ENCODE measurements at regions not wholly inside any gene's neighbourhood (a gene's known extent, or its start where the extent isn't known, plus 50 kb on each side); places are given as distances from the start of the nearest gene placed in this dataset.
"Not testable (repeated sequence)": the region's sequence is repeated elsewhere in the genome, so short reads cannot be mapped to it uniquely, and the experiment has no call there.

GRCh38 chr10:35263827-35264226 lies 72.5 kb upstream of the CCNY start:
- H3K27me3 Mint-ChIP-seq; H3K27ac ChIP-seq (ENCODE audit: insufficient read depth, low read length, poor library complexity, severe bottlenecking); H3K27me3 ChIP-seq (ENCODE audit: control insufficient read depth, insufficient read depth, low read length); DNase-seq; H3K9me3 ChIP-seq (ENCODE audit: control insufficient read depth in 2 of 2, low read length in 2 of 2); H3K9me3 Mint-ChIP-seq; H3K27ac Mint-ChIP-seq; H3K4me1 Mint-ChIP-seq; H3K4me3 Mint-ChIP-seq; H3K4me3 ChIP-seq (ENCODE audit: low read depth, low read length); H3K36me3 Mint-ChIP-seq; H3K4me1 ChIP-seq (ENCODE audit: control insufficient read depth, insufficient read depth, low read length, poor library complexity, severe bottlenecking); ATAC-seq (ENCODE audit: low read depth in 2 of 2); H3K36me3 ChIP-seq (ENCODE audit: control insufficient read depth, insufficient read depth, low read length): not testable (repeated sequence)

DNA sequence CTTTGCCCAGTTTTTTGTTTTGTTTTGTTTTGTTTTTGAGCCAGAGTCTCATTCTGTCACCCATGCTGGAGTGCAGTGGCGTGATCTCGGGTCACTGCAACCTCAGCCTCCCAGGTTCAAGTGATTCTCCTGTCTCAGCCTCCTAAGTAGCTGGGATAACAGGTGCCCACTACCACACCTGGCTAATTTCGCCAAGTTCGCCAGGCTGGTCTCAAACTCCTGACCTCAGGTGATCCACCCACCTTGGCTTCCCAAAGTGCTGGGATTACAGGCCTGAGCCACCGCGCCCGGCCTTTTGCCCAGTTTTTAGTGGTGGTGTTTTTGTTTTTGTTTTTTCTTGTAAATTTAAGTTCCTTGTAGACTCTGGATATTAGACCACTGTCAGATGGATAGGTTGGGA lies 71.7 kb upstream of the CCNY start:
- H3K9me3 ChIP-seq (ENCODE audit: control insufficient read depth in 2 of 2, low read length in 2 of 2); H3K9me3 Mint-ChIP-seq; H3K4me3 Mint-ChIP-seq; ATAC-seq (ENCODE audit: low read depth in 2 of 2); H3K36me3 ChIP-seq (ENCODE audit: control insufficient read depth, insufficient read depth, low read length); H3K27me3 Mint-ChIP-seq; H3K36me3 Mint-ChIP-seq; H3K27ac ChIP-seq (ENCODE audit: insufficient read depth, low read length, poor library complexity, severe bottlenecking); H3K4me1 ChIP-seq (ENCODE audit: control insufficient read depth, insufficient read depth, low read length, poor library complexity, severe bottlenecking); H3K4me1 Mint-ChIP-seq; H3K27me3 ChIP-seq (ENCODE audit: control insufficient read depth, insufficient read depth, low read length); H3K27ac Mint-ChIP-seq; DNase-seq; H3K4me3 ChIP-seq (ENCODE audit: low read depth, low read length): not testable (repeated sequence)

DNA sequence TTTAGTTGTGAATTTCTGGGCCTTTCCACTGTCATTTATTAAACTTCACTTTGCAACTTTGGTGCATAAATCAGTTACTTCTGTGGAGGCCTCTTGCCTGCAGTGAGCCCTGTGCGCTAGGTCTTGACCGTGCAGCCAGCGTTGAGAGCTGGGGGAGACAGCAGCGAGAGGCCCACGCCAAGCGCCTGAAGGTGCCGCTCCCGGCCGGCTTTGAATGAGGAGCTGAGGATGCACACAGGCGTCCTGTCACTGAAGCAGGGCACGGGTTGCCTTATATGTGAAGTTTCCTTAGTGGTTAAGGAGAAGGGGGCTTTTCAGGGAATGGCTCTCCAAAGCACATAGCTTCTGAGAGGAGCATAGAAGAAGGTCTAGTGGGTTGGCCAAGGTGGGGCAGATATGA lies 70.9 kb upstream of the CCNY start:
- Histone ChIP-seq H3K27me3 (ENCODE audit: control insufficient read depth, insufficient read depth, low read length) (no peaks in the 10 kb centered on the region), H3K27ac (ENCODE audit: insufficient read depth, low read length, poor library complexity, severe bottlenecking) (no peak overlapping the region), H3K36me3 (ENCODE audit: control insufficient read depth, insufficient read depth, low read length) (no peaks in the 10 kb centered on the region), H3K4me1 (ENCODE audit: control insufficient read depth, insufficient read depth, low read length, poor library complexity, severe bottlenecking) (no peaks in the 10 kb centered on the region), H3K4me3 (ENCODE audit: low read depth, low read length) (no peak overlapping the region), H3K9me3 (ENCODE audit: control insufficient read depth in 2 of 2, low read length in 2 of 2) (no peaks in the 10 kb centered on the region)
- DNase-seq (no peak), ATAC-seq (ENCODE audit: low read depth in 2 of 2) (no peak)
- H3K27ac Mint-ChIP-seq = no peak overlapping the region
- peaks cover 0 to 4% (median 0%) of the 10 kb centered on the region in 7 donors for H3K9me3 Mint-ChIP-seq
- H3K4me3 Mint-ChIP-seq = no peak overlapping the region
- H3K4me1 Mint-ChIP-seq = peaks cover 0 to 4% (median 2%) of the 10 kb centered on the region in 4 donors
- no peaks in the 10 kb centered on the region for H3K27me3 Mint-ChIP-seq
- H3K36me3 Mint-ChIP-seq = no peaks in the 10 kb centered on the region

DNA sequence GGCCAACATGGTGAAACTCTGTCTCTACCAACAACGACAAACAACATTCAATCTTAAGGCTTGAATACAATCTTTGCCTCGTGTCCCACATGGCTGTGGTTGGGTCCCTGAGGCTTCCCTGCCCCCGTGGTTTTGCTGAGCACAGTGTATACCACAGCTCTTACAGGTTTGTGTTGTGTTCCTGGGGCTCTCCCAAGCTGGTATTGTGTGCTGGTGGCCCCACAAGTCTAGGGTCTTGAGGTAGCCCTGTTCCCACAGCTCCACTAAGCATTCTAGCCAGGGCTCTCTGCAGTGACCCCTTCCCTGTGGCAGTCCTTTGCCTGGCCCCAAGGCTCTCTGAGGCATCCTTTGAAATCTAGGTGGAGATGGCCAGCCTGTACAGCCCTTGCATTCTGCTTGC lies 68.0 kb upstream of the CCNY start:
- H3K9me3 Mint-ChIP-seq = peaks cover 0 to 7% (median 2%) of the 10 kb centered on the region in 7 donors
- DNase-seq (no peak), ATAC-seq (ENCODE audit: low read depth in 2 of 2) (no peak)
- no peaks in the 10 kb centered on the region for H3K27me3 ChIP-seq (ENCODE audit: control insufficient read depth, insufficient read depth, low read length)
- no peak overlapping the region for H3K4me3 Mint-ChIP-seq
- no peak overlapping the region for H3K27ac Mint-ChIP-seq
- peaks cover 3% of the 10 kb centered on the region for H3K36me3 Mint-ChIP-seq
- peaks cover under 1% of the 10 kb centered on the region for H3K27me3 Mint-ChIP-seq
- no peaks in the 10 kb centered on the region for H3K36me3 ChIP-seq (ENCODE audit: control insufficient read depth, insufficient read depth, low read length)
- H3K9me3 ChIP-seq (ENCODE audit: control insufficient read depth in 2 of 2, low read length in 2 of 2) = no peaks in the 10 kb centered on the region
- no peak overlapping the region for H3K27ac ChIP-seq (ENCODE audit: insufficient read depth, low read length, poor library complexity, severe bottlenecking)
- peaks cover 0 to 4% (median 2%) of the 10 kb centered on the region in 4 donors for H3K4me1 Mint-ChIP-seq
- H3K4me1 ChIP-seq (ENCODE audit: control insufficient read depth, insufficient read depth, low read length, poor library complexity, severe bottlenecking) = no peaks in the 10 kb centered on the region
- no peak overlapping the region for H3K4me3 ChIP-seq (ENCODE audit: low read depth, low read length)

DNA sequence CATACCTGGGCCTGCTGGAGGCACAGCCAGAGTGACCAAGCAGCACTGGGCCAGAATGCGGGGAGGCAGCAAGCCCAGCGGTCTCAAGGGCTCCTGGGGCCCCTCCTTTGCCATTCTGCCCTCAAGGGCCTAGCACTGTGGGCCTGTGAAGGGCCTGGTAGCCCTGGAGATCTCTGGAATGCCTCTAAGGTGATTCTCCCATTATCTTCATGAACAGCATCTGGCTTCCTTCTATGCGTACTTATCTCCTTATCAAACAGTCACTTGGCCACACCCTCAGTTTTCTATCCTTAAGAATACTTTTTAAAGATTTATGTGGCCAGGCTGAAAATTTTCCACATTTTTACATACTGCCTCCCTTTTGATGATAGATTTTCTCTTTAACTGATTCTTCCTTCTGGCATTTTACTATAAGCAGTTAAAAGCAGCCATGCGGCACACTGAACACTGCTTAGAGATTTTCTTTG lies 67.5 kb upstream of the CCNY start:
- Histone ChIP-seq H3K4me3 (ENCODE audit: low read depth, low read length) (no peak overlapping the region), H3K4me1 (ENCODE audit: control insufficient read depth, insufficient read depth, low read length, poor library complexity, severe bottlenecking) (no peaks in the 10 kb centered on the region), H3K36me3 (ENCODE audit: control insufficient read depth, insufficient read depth, low read length) (no peaks in the 10 kb centered on the region), H3K27ac (ENCODE audit: insufficient read depth, low read length, poor library complexity, severe bottlenecking) (no peak overlapping the region), H3K9me3 (ENCODE audit: control insufficient read depth in 2 of 2, low read length in 2 of 2) (no peaks in the 10 kb centered on the region), H3K27me3 (ENCODE audit: control insufficient read depth, insufficient read depth, low read length) (no peaks in the 10 kb centered on the region)
- no peak overlapping the region for H3K4me3 Mint-ChIP-seq
- H3K9me3 Mint-ChIP-seq = peaks cover 0 to 6% (median 2%) of the 10 kb centered on the region in 7 donors
- no peak overlapping the region for H3K27ac Mint-ChIP-seq
- no peak for ATAC-seq (ENCODE audit: low read depth in 2 of 2)
- H3K36me3 Mint-ChIP-seq = peaks cover 3% of the 10 kb centered on the region
- peaks cover 0 to 4% (median 2%) of the 10 kb centered on the region in 4 donors for H3K4me1 Mint-ChIP-seq
- peaks cover 5% of the 10 kb centered on the region for H3K27me3 Mint-ChIP-seq
- no peak for DNase-seq

- Mint-ChIP-seq H3K27me3 (peaks cover 7% of the 10 kb centered on the region), H3K4me3 (no peak overlapping the region), H3K9me3 (peaks cover 0 to 8% (median 1%) of the 10 kb centered on the region in 7 donors), H3K4me1 (peaks cover 0 to 4% (median 2%) of the 10 kb centered on the region in 4 donors), H3K36me3 (peaks cover 3% of the 10 kb centered on the region), H3K27ac (no peak overlapping the region)
- H3K4me1 ChIP-seq (ENCODE audit: control insufficient read depth, insufficient read depth, low read length, poor library complexity, severe bottlenecking) = no peaks in the 10 kb centered on the region
- H3K27me3 ChIP-seq (ENCODE audit: control insufficient read depth, insufficient read depth, low read length) = peaks cover 2% of the 10 kb centered on the region
- DNase-seq (no peak), ATAC-seq (ENCODE audit: low read depth in 2 of 2) (no peak)
- no peaks in the 10 kb centered on the region for H3K36me3 ChIP-seq (ENCODE audit: control insufficient read depth, insufficient read depth, low read length)
- H3K4me3 ChIP-seq (ENCODE audit: low read depth, low read length) = no peak overlapping the region
- H3K27ac ChIP-seq (ENCODE audit: insufficient read depth, low read length, poor library complexity, severe bottlenecking) = no peak overlapping the region
- no peaks in the 10 kb centered on the region for H3K9me3 ChIP-seq (ENCODE audit: control insufficient read depth in 2 of 2, low read length in 2 of 2)
Observed at GRCh38 chr10:35270100-35270499, 66.2 kb upstream of the CCNY start.

DNA sequence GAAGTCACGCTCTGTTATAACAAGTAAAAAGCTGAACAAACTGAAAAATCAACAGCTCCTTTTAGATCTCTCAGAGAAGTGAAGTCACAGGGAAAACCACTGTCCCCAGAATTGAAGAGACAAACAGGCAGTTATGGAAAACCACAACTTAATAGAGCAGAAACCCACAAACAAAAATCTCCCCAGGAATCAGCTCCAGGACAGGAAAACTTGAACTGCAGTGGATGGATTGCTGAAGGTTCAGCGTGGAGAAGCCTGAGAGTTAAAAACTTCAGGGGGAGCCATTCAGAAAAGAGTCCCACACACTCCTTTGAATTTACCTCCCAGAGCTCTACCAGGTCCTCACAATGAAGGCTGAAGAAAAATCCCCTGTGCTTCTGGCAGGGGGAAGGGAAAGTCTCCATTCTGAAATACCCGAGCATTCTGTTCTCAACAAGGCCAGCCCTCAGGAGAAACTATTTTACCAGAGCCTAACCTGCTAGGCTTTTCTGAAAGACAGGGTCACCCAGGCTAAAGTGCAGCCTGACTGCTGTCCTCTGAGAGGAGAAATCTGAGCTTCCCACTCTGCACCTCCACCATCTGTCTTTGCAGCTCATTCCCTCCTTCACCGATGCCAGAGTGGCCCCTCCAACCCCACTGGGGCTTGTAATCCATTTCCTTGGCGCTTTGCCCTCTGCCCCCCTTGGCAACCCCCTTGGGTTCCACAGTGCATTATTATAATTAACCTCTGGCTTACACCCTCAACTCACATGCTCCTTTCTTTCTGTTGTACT lies 65.0 kb upstream of the CCNY start:
- Histone ChIP-seq H3K27me3 (ENCODE audit: control insufficient read depth, insufficient read depth, low read length) (peaks cover 2% of the 10 kb centered on the region), H3K9me3 (ENCODE audit: control insufficient read depth in 2 of 2, low read length in 2 of 2) (no peaks in the 10 kb centered on the region), H3K4me3 (ENCODE audit: low read depth, low read length) (no peak overlapping the region), H3K4me1 (ENCODE audit: control insufficient read depth, insufficient read depth, low read length, poor library complexity, severe bottlenecking) (no peaks in the 10 kb centered on the region), H3K27ac (ENCODE audit: insufficient read depth, low read length, poor library complexity, severe bottlenecking) (no peak overlapping the region), H3K36me3 (ENCODE audit: control insufficient read depth, insufficient read depth, low read length) (no peaks in the 10 kb centered on the region)
- no peak overlapping the region for H3K4me3 Mint-ChIP-seq
- H3K4me1 Mint-ChIP-seq = peaks cover 0 to 4% (median 2%) of the 10 kb centered on the region in 4 donors
- H3K9me3 Mint-ChIP-seq = peaks cover 0 to 8% (median 1%) of the 10 kb centered on the region in 7 donors
- ATAC-seq (ENCODE audit: low read depth in 2 of 2) (no peak), DNase-seq (no peak)
- H3K36me3 Mint-ChIP-seq = peaks cover 3% of the 10 kb centered on the region
- peaks cover 12% of the 10 kb centered on the region for H3K27me3 Mint-ChIP-seq
- H3K27ac Mint-ChIP-seq = no peak overlapping the region

DNA sequence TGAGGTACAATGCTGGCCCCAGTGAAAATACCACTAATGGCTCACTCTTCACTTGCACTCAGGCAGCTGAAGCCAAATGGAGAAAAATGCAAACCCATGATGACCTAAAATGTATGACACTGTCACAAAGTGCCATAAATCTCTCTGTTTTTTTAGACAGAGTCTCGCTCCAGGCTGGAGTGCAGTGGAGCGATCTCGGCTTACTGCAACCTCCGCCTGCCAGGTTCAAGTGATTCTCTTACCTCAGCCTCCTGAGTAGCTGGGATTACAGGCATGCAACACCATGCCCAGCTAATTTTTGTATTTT lies 64.5 kb upstream of the CCNY start:
- not testable (repeated sequence) for H3K9me3 ChIP-seq (ENCODE audit: control insufficient read depth in 2 of 2, low read length in 2 of 2); H3K36me3 ChIP-seq (ENCODE audit: control insufficient read depth, insufficient read depth, low read length); H3K4me1 ChIP-seq (ENCODE audit: control insufficient read depth, insufficient read depth, low read length, poor library complexity, severe bottlenecking); H3K9me3 Mint-ChIP-seq; H3K27me3 ChIP-seq (ENCODE audit: control insufficient read depth, insufficient read depth, low read length); H3K27ac Mint-ChIP-seq; H3K4me1 Mint-ChIP-seq; H3K4me3 Mint-ChIP-seq; H3K27ac ChIP-seq (ENCODE audit: insufficient read depth, low read length, poor library complexity, severe bottlenecking); DNase-seq; H3K36me3 Mint-ChIP-seq; H3K4me3 ChIP-seq (ENCODE audit: low read depth, low read length); ATAC-seq (ENCODE audit: low read depth in 2 of 2)
- H3K27me3 Mint-ChIP-seq = peaks cover 12% of the 10 kb centered on the region

Data from CD4-positive, CD25-positive, alpha-beta regulatory T cell (primary cell).